ENCODE measurements at regions not wholly inside any gene's neighbourhood (a gene's known extent, or its start where the extent isn't known, plus 50 kb on each side); places are given as distances from the start of the nearest gene placed in this dataset.
A peak's percentile ranks its signal among the peaks of the same experiment; 100 is the strongest.

DNA sequence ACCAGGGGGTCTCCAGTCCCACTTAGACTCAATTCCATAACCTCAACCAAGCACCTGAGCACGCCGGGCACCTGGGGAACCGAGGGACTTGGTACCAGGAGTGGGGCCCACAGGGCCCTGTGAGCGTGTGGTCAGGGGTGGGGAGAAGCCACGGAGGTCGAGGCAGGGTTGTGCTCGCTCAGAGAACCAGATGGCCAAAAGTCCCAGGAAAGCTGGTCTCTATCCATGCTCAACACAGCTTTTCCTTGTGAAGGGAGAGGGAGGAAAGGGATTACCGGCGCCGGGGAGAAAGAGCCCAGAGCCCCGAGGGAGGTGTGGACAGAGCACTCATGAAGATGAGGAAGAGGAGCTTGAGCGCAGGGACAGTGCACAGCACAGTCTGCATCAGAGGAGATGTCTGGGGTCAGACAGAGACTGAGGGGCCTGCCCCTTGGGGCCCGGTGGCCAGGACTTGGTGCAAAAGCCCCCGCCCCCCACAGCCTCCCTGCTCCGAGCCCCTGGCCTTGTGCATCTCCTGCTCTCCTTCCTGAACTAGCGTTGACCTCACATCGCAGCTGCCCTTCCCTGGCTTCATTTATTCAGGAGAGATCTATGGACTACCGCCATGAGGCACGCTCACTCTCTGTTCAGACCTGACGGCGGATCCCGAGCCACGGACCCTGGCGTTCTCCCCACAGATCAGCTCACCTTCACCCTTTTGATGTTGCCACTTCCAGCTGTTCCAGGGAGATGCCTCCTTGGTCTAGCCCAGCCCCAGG lies 355.4 kb upstream of the TNRC6C start:
- TF ChIP-seq, protein P1, sequence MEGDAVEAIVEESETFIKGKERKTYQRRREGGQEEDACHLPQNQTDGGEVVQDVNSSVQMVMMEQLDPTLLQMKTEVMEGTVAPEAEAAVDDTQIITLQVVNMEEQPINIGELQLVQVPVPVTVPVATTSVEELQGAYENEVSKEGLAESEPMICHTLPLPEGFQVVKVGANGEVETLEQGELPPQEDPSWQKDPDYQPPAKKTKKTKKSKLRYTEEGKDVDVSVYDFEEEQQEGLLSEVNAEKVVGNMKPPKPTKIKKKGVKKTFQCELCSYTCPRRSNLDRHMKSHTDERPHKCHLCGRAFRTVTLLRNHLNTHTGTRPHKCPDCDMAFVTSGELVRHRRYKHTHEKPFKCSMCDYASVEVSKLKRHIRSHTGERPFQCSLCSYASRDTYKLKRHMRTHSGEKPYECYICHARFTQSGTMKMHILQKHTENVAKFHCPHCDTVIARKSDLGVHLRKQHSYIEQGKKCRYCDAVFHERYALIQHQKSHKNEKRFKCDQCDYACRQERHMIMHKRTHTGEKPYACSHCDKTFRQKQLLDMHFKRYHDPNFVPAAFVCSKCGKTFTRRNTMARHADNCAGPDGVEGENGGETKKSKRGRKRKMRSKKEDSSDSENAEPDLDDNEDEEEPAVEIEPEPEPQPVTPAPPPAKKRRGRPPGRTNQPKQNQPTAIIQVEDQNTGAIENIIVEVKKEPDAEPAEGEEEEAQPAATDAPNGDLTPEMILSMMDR (conservative IDR thresholded peaks at IDR 0.05; ENCODE audit: low read depth, low read length), result no peak
- no peak overlapping the region for H3K4me3 ChIP-seq (ENCODE audit: low read depth, low read length)
- DNase-seq (ENCODE audit: low read depth), result no peak

DNA sequence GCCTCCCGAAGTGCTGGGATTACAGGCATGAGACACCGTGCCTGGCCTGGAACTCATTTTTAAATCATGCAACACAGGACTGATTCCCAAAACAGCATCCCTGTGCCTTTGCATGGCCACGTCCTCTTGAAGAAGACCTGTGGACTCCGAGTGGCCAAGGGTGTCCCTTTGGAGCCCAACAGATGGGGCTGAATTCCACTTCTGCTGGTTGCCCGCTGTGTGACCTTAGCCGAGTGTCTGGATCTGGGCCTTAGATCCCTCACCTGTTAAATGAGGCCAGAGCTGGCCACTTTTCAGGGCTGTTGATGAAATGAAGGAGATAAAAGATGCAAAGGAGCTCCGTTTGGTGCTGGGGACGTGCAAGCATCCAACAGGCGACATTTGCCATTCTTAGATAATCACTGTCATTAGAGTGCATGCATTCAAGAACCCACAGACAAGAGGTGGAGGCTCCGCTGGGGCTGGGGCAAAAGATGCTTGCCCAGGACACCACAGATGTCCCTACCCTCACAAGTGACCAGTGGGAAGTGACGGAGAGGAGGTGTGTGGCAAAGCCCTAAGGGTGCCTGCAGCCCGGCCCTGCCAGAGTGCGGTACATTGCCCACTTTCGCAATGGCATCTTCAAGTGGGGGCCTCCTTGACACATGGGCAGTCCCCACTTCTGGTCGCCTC lies 354.1 kb upstream of the TNRC6C start:
- no peak overlapping the region for H3K4me3 ChIP-seq (ENCODE audit: low read depth, low read length)
- DNase-seq (ENCODE audit: low read depth), result no peak
- TF ChIP-seq, protein P1 (conservative IDR thresholded peaks at IDR 0.05; ENCODE audit: low read depth, low read length), result no peak

DNA sequence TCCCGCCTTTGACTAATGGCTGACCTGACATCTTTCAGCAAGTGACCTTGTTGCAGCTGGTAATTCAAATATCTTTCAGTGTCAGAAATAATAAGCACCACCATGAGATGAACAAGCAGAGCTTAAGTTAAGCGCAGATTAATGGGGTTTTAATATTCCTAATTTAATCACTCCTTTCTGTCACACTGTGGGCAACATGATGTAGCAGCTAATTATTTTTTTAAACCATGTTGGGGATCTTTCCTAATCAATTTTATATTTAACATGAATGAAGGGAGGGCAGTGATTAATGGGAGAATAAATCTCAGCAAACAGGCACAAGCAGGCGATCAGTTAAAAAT lies 353.6 kb upstream of the TNRC6C start:
- H3K4me3 ChIP-seq (ENCODE audit: low read depth, low read length), result no peak overlapping the region
- DNase-seq (ENCODE audit: low read depth), result no peak
- TF ChIP-seq, protein P1 (conservative IDR thresholded peaks at IDR 0.05; ENCODE audit: low read depth, low read length), result no peak

DNA sequence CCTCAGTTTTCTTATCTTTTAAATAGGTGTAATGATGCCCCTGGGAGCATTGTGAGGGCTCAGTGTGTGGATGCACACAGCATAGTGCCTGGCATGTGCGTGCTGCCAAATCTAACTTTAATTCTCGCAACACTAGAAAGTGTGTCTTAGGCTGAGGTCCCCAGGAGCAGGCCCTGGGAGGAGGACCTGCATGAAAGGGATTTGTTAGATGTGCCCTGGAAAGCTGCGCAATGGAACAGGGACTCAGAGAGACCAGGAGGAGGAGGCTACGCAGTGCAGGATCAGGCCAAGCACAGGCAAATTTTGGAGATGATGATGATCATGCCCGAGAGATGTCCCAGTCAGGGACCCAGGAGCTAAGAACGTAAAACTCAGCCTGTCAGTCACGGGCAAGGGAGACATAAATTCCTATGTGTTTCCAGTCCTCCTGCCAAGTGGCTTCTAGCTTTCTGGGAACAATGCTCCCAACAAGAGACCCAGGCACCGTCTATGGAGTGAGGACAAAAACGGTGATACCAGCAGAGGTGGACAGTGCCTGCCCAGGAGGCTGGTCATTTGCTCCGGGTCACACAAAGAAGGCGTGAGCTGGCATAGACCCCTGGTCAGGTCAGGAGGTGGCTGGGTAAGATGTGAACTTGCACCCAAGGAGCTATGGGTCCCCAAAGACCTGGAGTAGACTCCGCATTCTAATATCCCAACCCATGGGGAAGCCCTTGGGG lies 352.2 kb upstream of the TNRC6C start:
- no peak overlapping the region for H3K4me3 ChIP-seq (ENCODE audit: low read depth, low read length)
- DNase-seq (ENCODE audit: low read depth), result no peak
- TF ChIP-seq, protein P1 (conservative IDR thresholded peaks at IDR 0.05; ENCODE audit: low read depth, low read length), result no peak

DNA sequence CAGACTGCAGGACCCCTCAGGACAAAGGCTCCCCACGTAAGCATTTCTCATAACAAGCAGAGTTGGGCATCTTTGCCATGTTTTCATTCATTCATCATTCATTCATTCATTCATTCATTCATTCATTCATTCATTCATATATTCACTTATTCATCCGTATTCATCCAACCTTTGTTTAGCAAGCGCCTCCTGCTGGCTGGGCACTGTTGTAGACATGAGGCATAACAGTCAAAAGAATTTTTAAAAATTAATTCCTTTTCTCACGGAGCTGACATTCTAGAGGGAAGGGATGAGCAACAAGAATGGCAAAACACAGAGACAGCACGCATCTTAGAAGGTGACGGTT lies 351.7 kb upstream of the TNRC6C start:
- DNase-seq (ENCODE audit: low read depth), result no peak
- TF ChIP-seq, protein P1 (conservative IDR thresholded peaks at IDR 0.05; ENCODE audit: low read depth, low read length), result peak; percentile 28
- no peak overlapping the region for H3K4me3 ChIP-seq (ENCODE audit: low read depth, low read length)

DNA sequence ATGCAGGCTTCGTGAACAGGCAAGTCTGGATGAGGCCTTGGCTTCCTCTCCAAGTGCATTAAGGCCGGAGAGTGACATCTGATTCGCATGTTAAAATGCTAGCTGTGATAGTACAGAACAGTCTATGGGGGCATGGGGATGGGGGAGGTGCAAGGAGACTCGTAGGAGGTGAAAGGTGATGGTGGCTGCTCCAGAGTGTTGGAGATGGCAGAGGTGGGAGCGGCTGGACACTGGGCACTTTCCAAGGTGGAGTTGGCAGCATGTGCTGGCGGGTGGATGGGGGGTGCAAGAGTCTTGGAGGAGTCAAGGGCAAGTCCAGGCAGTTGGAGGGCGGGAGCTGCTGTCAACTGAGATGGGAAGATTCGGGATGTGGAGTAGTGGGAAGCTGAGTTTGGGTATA lies 350.9 kb upstream of the TNRC6C start:
- no peak overlapping the region for H3K4me3 ChIP-seq (ENCODE audit: low read depth, low read length)
- DNase-seq (ENCODE audit: low read depth), result no peak
- TF ChIP-seq, protein P1 (conservative IDR thresholded peaks at IDR 0.05; ENCODE audit: low read depth, low read length), result no peak
